DOHH2 (cell line): ENCODE measurements at regions not wholly inside any gene's neighbourhood (a gene's known extent, or its start where the extent isn't known, plus 50 kb on each side); places are given as distances from the start of the nearest gene placed in this dataset.

Source experiments
- H3F3A ChIP-seq: fragments of 200-600 bp; sonication (generic), shearing (Covaris generic); 2 replicates; pipeline ENCODE4 v1.6.0; 2016; ENCODE audit warnings: antibody characterized with exemption, mild to moderate bottlenecking; ENCODE audit not compliant: control insufficient read depth, insufficient read depth
- H3K27ac ChIP-seq: fragments of 200-600 bp; sonication (generic); 2 replicates; pipeline ENCODE4 v1.5.1; 2014; ENCODE audit warnings: low read depth, mild to moderate bottlenecking, low read length, moderate library complexity
- H3K27me3 ChIP-seq: fragments of 200-600 bp; sonication (generic); 2 replicates; pipeline ENCODE4 v1.6.1; 2014; ENCODE audit warnings: mild to moderate bottlenecking, low read length, mixed read lengths; ENCODE audit not compliant: control insufficient read depth
- H3K36me3 ChIP-seq: fragments of 200-600 bp; sonication (generic); 2 replicates; pipeline ENCODE4 v1.6.1; 2014; ENCODE audit warnings: mild to moderate bottlenecking, low read length, moderate library complexity, mixed read lengths; ENCODE audit not compliant: control insufficient read depth
- H3K4me1 ChIP-seq: fragments of 200-600 bp; sonication (generic); 2 replicates; pipeline ENCODE4 v1.6.1; 2014; ENCODE audit warnings: mild to moderate bottlenecking, low read length, mixed read lengths; ENCODE audit not compliant: control insufficient read depth
- H3K4me2 ChIP-seq: fragments of 200-600 bp; sonication (generic); 2 replicates; pipeline ENCODE4 v1.6.0; 2014; ENCODE audit warnings: mild to moderate bottlenecking, low read length, moderate library complexity
- H3K4me3 ChIP-seq: fragments of 200-600 bp; sonication (generic); 2 replicates; pipeline ENCODE4 v1.5.1; 2014; ENCODE audit warnings: mild to moderate bottlenecking, low read length, mixed read lengths
- H3K79me2 ChIP-seq: fragments of 200-600 bp; sonication (generic); 2 replicates; pipeline ENCODE4 v1.6.1; 2014; ENCODE audit warnings: mild to moderate bottlenecking, low read length, mixed read lengths; ENCODE audit not compliant: control insufficient read depth
- H3K9me2 ChIP-seq: fragments of 200-600 bp; sonication (generic); replicated peaks from 2 replicates; pipeline ENCODE4 v1.6.1; 2014; ENCODE audit warnings: mild to moderate bottlenecking, low read length, mixed read lengths; ENCODE audit not compliant: control insufficient read depth
- H3K9me3 ChIP-seq: fragments of 200-600 bp; sonication (generic); 2 replicates; pipeline ENCODE4 v1.6.1; 2014; ENCODE audit warnings: antibody characterized with exemption, low read length, mixed read lengths; ENCODE audit not compliant: control insufficient read depth, insufficient read depth
- H4K20me1 ChIP-seq: fragments of 200-600 bp; sonication (generic); 2 replicates; pipeline ENCODE4 v1.6.0; 2014; ENCODE audit warnings: low read depth, mild to moderate bottlenecking, antibody characterized with exemption, low read length, moderate library complexity; ENCODE audit not compliant: control insufficient read depth, insufficient read depth
- CTCF ChIP-seq: fragments of 200-600 bp; sonication (generic); IDR thresholded peaks from one replicate; pipeline ENCODE4 v1.5.1; 2014; ENCODE audit warnings: antibody characterized with exemption, mild to moderate bottlenecking, low read depth, low read length; ENCODE audit not compliant: poor library complexity, severe bottlenecking
- EZH2phosphoT487 ChIP-seq: fragments of 200-600 bp; sonication (generic); IDR thresholded peaks from 2 replicates; pipeline ENCODE4 v1.6.1; 2017; ENCODE audit warnings: borderline replicate concordance, mild to moderate bottlenecking, antibody characterized with exemption, low read length, moderate library complexity, mixed read lengths

GRCh38 chr2:136381722-136382633, 264.0 kb upstream of the CXCR4 start:
- Histone ChIP-seq H3K4me2 (peak overlapping the region; percentile 86), H3K4me3 (peak overlapping the region; percentile 64), H3K36me3 (0 out of 2 replicates have a peak, but pooled peaks cover 2% of the 10 kb centered on the region), H3K79me2 (no peaks in the 10 kb centered on the region), H3K27me3 (no peaks in the 10 kb centered on the region), H4K20me1 (no peaks in the 10 kb centered on the region), H3K27ac (peak overlapping the region; percentile 94), H3K4me1 (peaks cover 84% of the 10 kb centered on the region), H3F3A (peaks cover 12% of the 10 kb centered on the region), H3K9me2 (no peaks in the 10 kb centered on the region), H3K9me3 (no peaks in the 10 kb centered on the region)
- no peak for TF ChIP-seq CTCF
- no peak for TF ChIP-seq EZH2phosphoT487

GRCh38 chr2:136381245-136381644, 263.3 kb upstream of the CXCR4 start:
- 0 out of 2 replicates have a peak, but pooled peaks cover 2% of the 10 kb centered on the region for H3K36me3 ChIP-seq
- H3K4me3 ChIP-seq = peak overlapping the region; percentile 64
- H3F3A ChIP-seq = peaks cover 12% of the 10 kb centered on the region
- no peaks in the 10 kb centered on the region for H3K27me3 ChIP-seq
- H3K4me2 ChIP-seq = peak overlapping the region; percentile 86
- peak overlapping the region; percentile 94 for H3K27ac ChIP-seq
- H3K79me2 ChIP-seq = no peaks in the 10 kb centered on the region
- H3K4me1 ChIP-seq = peaks cover 92% of the 10 kb centered on the region
- TF ChIP-seq CTCF (peak; percentile 18), EZH2phosphoT487 (no peak)
- H4K20me1 ChIP-seq = no peaks in the 10 kb centered on the region
- H3K9me3 ChIP-seq = no peaks in the 10 kb centered on the region
- H3K9me2 ChIP-seq = no peaks in the 10 kb centered on the region

DNA sequence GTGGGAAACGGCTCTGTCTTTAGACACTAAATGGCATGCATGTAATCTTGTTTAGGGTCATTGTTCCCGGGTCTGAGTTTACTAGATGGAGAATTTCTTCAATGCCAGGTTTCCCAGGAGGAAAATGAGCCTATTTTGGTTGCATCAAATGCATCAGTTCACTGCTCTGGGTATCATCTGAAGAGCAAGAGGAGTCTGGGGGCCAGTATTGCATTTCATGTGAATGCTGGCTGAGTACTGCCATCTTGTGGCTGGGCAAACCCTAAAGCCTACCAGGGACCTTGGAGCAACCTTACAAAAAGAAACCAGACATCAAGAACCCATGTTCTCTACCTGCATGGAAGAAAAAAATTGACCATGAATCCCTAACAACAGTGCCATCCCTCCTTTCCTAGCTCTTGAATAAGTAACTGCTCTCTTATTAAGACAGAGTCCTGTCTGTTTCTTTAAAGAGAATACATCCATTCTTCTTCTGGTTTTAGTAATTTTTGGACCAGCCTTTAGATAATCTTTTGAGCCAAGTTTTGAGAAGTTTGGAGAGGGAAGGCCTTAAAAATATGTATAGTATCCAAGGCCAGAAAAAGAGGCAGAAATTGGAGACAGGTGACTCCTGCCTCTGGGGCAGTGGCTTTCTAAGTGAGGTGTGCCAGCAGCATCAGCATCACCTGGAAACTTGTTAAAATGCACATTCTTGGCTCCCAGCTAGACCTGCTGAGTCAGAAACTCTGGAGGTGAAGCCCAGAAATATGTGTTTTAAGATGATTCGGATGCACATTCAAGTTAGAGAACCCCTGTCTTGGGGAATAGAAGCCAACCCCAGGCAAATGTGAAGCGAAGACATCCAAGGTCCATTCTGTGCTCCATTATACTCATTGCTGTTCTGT, 261.0 kb upstream of the CXCR4 start:
- Histone ChIP-seq H3K27ac (no peak overlapping the region), H3K4me3 (peak overlapping the region; percentile 10; the same call in 1 of the 2 replicates), H4K20me1 (no peaks in the 10 kb centered on the region), H3K27me3 (no peaks in the 10 kb centered on the region), H3K4me1 (peaks cover 85% of the 10 kb centered on the region), H3F3A (peaks cover 10% of the 10 kb centered on the region), H3K4me2 (peak overlapping the region; percentile 40), H3K9me2 (no peaks in the 10 kb centered on the region), H3K9me3 (no peaks in the 10 kb centered on the region), H3K79me2 (no peaks in the 10 kb centered on the region), H3K36me3 (0 out of 2 replicates have a peak, but pooled peaks cover 2% of the 10 kb centered on the region)
- peak; percentile 93 for TF ChIP-seq CTCF
- TF ChIP-seq EZH2phosphoT487 = no peak
